RKO (cell line): ENCODE measurements at regions not wholly inside any gene's neighbourhood (a gene's known extent, or its start where the extent isn't known, plus 50 kb on each side); places are given as distances from the start of the nearest gene placed in this dataset.
A peak's percentile ranks its signal among the peaks of the same experiment; 100 is the strongest.
"Not testable (repeated sequence)": the region's sequence is repeated elsewhere in the genome, so short reads cannot be mapped to it uniquely, and the experiment has no call there.

ENCODE experiments used
- DNase-seq: peaks from one replicate; pipeline ENCODE4 v3.0.0-alpha.2; 2016; ENCODE audit warnings: low spot score

GRCh38 chr9:134530724-134531123 is 110.9 kb upstream of the COL5A1 start:
- DNase-seq = no peak

- no peak for DNase-seq
Measured at GRCh38 chr9:134531220-134531970, 110.2 kb upstream of the COL5A1 start.

- no peak for DNase-seq
Measured at GRCh38 chr9:134532084-134532483, 109.5 kb upstream of the COL5A1 start.

GRCh38 chr9:134532661-134533060 is 108.9 kb upstream of the COL5A1 start:
- DNase-seq = not testable (repeated sequence)

- no peak for DNase-seq
Measured at GRCh38 chr9:134533850-134534588, 107.6 kb upstream of the COL5A1 start.

GRCh38 chr9:134534661-134535080 is 106.9 kb upstream of the COL5A1 start:
- no peak for DNase-seq

GRCh38 chr9:134535171-134535570 is 106.4 kb upstream of the COL5A1 start:
- no peak for DNase-seq

GRCh38 chr9:134536101-134536900 is 105.3 kb upstream of the COL5A1 start:
- no peak for DNase-seq

GRCh38 chr9:134536931-134537330 is 104.7 kb upstream of the COL5A1 start:
- DNase-seq = no peak

GRCh38 chr9:134537951-134538641 is 103.5 kb upstream of the COL5A1 start:
- no peak for DNase-seq

GRCh38 chr9:134538856-134539566 is 102.6 kb upstream of the COL5A1 start:
- DNase-seq = no peak

GRCh38 chr9:134539586-134540194 is 101.9 kb upstream of the COL5A1 start:
- DNase-seq = no peak

GRCh38 chr9:134540276-134541096 is 101.1 kb upstream of the COL5A1 start:
- DNase-seq = no peak

- DNase-seq = no peak
Measured at GRCh38 chr9:134541097-134541747, 100.4 kb upstream of the COL5A1 start.

- peak; percentile 26 for DNase-seq
Measured at GRCh38 chr9:134544388-134545214, 97.0 kb upstream of the COL5A1 start.

- DNase-seq = no peak
Measured at GRCh38 chr9:134545215-134545542, 96.4 kb upstream of the COL5A1 start.

GRCh38 chr9:134545543-134546245 is 95.9 kb upstream of the COL5A1 start:
- DNase-seq = no peak

GRCh38 chr9:134546246-134546731 is 95.3 kb upstream of the COL5A1 start:
- DNase-seq = no peak
